ENCODE measurements at regions not wholly inside any gene's neighbourhood (a gene's known extent, or its start where the extent isn't known, plus 50 kb on each side); places are given as distances from the start of the nearest gene placed in this dataset.
"Not testable (repeated sequence)": the region's sequence is repeated elsewhere in the genome, so short reads cannot be mapped to it uniquely, and the experiment has no call there.

DNA sequence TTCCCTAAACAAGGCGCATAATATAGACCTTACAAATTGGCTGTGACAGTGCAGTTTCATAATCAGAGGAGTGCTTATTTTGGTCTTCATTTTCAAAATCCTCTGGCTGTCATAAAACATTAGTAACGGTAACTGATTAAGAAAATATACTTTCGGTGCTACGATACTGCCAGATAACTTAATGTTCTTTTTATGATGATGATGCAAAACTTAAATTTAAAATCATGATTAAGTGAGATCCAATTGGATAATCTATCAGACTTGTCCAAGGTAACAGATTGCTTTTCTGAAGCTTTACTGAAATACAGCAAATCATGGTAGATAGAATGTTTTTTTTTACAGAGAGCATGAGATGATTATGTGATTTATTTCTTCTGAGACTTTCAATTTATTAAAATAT is 364.2 kb upstream of the CNTN3 start:
- no peak for DNase-seq (ENCODE audit: low read depth)
- H3K27me3 ChIP-seq (replicated peaks; ENCODE audit: control insufficient read depth, insufficient read depth, low read length): no peaks in the 10 kb centered on the region

DNA sequence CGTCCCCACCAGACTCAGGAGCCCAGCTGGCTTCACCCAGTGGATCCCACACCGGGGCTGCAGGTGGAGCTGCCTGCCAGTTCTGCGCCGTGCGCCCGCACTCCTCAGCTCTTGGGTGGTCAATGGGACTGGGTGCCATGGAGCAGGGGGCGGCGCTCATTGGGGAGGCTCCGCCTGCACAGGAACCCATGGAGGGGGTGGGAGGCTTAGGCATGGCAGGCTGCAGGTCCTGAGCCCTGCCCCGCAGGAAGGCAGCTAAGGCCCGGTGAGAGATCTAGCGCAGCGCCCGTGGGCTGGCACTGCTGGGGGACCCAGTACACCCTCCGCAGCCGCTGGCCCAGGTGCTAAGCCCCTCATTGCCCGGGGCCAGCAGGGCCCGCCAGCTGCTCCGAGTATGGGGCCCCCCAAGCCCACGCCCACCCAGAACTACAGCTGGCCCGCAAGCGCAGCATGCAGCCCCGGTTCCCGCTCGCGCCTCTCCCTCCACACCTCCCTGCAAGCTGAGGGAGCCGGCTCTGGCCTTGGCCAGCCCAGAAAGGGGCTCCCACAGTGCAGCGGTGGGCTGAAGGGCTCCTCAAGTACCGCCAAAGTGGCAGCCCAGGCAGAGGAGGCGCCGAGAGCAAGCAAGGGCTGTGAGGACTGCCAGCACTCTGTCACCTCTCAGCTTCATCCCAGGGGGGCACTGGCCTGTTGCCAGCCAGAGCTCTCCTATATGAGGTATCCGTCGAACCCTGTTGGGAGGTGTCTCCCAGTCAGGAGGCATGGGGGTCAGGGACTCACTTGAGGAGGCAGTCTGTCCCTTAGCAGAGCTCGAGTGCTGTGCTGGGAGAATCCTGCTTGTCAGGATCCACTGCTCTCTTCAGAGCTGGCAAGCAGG is 370.8 kb upstream of the CNTN3 start:
- not testable (repeated sequence) for H3K36me3 ChIP-seq (ENCODE audit: control insufficient read depth, insufficient read depth, low read length, severe bottlenecking); H3K9ac ChIP-seq (ENCODE audit: low read length); H3K4me3 ChIP-seq (ENCODE audit: low read length); DNase-seq (ENCODE audit: low read depth); H3K9me3 ChIP-seq (ENCODE audit: control insufficient read depth, low read length); H3K27me3 ChIP-seq (replicated peaks; ENCODE audit: control insufficient read depth, insufficient read depth, low read length); H3K4me1 ChIP-seq (ENCODE audit: control insufficient read depth, insufficient read depth, low read length)

More for the DNA sequence above, 364.2 kb upstream of the CNTN3 start:
- Histone ChIP-seq H3K9me3 (ENCODE audit: control insufficient read depth, low read length) (no peaks in the 10 kb centered on the region), H3K36me3 (ENCODE audit: control insufficient read depth, insufficient read depth, low read length, severe bottlenecking) (no peaks in the 10 kb centered on the region), H3K4me1 (ENCODE audit: control insufficient read depth, insufficient read depth, low read length) (peaks cover 18% of the 10 kb centered on the region), H3K9ac (ENCODE audit: low read length) (no peak overlapping the region), H3K4me3 (ENCODE audit: low read length) (no peak overlapping the region)

DNA sequence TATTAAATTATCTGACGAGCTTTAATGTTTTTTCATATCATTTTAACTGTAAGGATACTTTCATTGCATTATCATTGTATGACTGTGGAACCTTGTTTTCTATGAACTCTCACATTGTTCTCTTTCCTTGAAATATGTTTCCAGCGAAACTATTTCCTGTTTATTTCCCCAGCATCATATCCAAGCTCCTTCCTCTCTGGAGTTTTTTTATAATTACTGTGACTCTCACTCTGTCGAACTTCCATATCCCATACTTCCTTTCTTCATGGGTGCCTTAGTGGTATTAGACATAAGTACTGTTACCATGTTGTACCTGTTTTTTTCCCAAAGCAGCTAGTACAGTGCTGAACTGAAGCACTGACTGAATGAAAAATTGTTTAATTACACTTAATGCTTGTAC is 373.6 kb upstream of the CNTN3 start:
- Histone ChIP-seq H3K9me3 (ENCODE audit: control insufficient read depth, low read length) (no peaks in the 10 kb centered on the region), H3K9ac (ENCODE audit: low read length) (no peak overlapping the region), H3K4me1 (ENCODE audit: control insufficient read depth, insufficient read depth, low read length) (no peaks in the 10 kb centered on the region), H3K4me3 (ENCODE audit: low read length) (no peak overlapping the region), H3K36me3 (ENCODE audit: control insufficient read depth, insufficient read depth, low read length, severe bottlenecking) (no peaks in the 10 kb centered on the region), H3K27me3 (replicated peaks; ENCODE audit: control insufficient read depth, insufficient read depth, low read length) (no peaks in the 10 kb centered on the region)
- DNase-seq (ENCODE audit: low read depth): no peak

DNA sequence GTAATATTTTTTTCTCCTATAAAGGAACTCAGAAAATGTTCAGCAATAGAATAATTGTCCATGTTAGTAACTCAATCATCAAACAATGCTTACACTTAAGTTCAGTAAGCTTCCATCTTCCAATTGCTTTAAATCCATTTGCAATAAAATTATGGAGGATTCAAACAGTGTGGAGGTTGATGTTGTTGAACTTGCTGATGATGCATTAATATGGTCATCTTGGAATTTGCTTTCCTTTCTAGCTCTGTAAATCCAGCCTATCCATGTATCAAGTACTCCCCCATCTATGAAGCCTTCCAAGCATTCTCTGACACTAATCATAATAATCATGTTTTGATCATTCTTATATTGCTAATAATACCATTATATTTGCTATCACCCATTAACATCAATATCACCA is 378.4 kb upstream of the CNTN3 start:
- Histone ChIP-seq H3K9me3 (ENCODE audit: control insufficient read depth, low read length) (no peaks in the 10 kb centered on the region), H3K36me3 (ENCODE audit: control insufficient read depth, insufficient read depth, low read length, severe bottlenecking) (no peaks in the 10 kb centered on the region), H3K27me3 (replicated peaks; ENCODE audit: control insufficient read depth, insufficient read depth, low read length) (peaks cover 9% of the 10 kb centered on the region), H3K4me1 (ENCODE audit: control insufficient read depth, insufficient read depth, low read length) (no peaks in the 10 kb centered on the region), H3K4me3 (ENCODE audit: low read length) (no peak overlapping the region), H3K9ac (ENCODE audit: low read length) (no peak overlapping the region)
- DNase-seq (ENCODE audit: low read depth): no peak

DNA sequence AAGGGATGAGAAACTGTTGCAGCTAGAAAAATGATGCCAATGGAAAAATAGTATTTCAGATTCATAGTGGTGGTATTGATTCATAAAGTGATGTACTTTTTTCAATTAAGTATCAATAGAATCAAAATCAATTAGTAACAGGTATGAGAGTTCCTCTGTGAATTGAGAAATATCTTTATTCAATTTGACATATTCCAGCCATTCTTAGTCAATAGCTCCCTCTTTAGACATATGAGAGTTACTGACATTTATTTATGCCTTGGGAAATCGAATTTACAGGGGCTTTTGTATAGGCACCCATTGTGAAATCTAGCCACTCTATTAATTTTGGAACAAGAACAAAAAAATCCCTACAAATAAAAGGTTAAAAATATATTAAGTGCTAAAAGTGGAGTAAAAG is 386.9 kb upstream of the CNTN3 start:
- Histone ChIP-seq H3K9ac (ENCODE audit: low read length) (no peak overlapping the region), H3K4me1 (ENCODE audit: control insufficient read depth, insufficient read depth, low read length) (no peaks in the 10 kb centered on the region), H3K9me3 (ENCODE audit: control insufficient read depth, low read length) (no peaks in the 10 kb centered on the region), H3K4me3 (ENCODE audit: low read length) (no peak overlapping the region), H3K27me3 (replicated peaks; ENCODE audit: control insufficient read depth, insufficient read depth, low read length) (peaks cover 1% of the 10 kb centered on the region), H3K36me3 (ENCODE audit: control insufficient read depth, insufficient read depth, low read length, severe bottlenecking) (no peaks in the 10 kb centered on the region)
- peak; percentile 7 for DNase-seq (ENCODE audit: low read depth)

GRCh38 chr3:75012791-75013331 is 398.4 kb upstream of the CNTN3 start:
- H3K9me3 ChIP-seq (ENCODE audit: control insufficient read depth, low read length): no peaks in the 10 kb centered on the region
- no peak overlapping the region for H3K9ac ChIP-seq (ENCODE audit: low read length)
- no peaks in the 10 kb centered on the region for H3K36me3 ChIP-seq (ENCODE audit: control insufficient read depth, insufficient read depth, low read length, severe bottlenecking)
- H3K27me3 ChIP-seq (replicated peaks; ENCODE audit: control insufficient read depth, insufficient read depth, low read length): peaks cover 4% of the 10 kb centered on the region
- H3K4me3 ChIP-seq (ENCODE audit: low read length): no peak overlapping the region
- no peaks in the 10 kb centered on the region for H3K4me1 ChIP-seq (ENCODE audit: control insufficient read depth, insufficient read depth, low read length)
- no peak for DNase-seq (ENCODE audit: low read depth)

DNA sequence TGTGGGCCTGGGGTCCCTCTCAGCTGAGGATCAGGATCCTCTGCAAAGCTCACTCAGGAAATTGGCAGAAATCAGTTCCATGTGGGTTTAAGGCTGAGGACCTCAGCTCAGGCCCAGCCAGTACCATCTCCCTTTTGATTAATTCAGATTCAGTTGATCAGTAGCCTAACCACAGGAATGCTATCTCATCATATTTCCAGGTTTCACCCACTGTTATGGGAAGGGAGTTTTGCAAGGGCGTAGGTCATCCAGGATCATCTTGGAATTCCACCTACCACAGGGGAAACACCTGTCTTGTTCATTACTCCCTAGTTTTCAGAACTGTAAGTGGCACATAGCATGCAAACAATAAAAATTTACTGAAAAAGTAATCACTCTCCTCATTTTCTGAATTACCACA is 399.5 kb upstream of the CNTN3 start:
- Histone ChIP-seq H3K36me3 (ENCODE audit: control insufficient read depth, insufficient read depth, low read length, severe bottlenecking) (no peaks in the 10 kb centered on the region), H3K27me3 (replicated peaks; ENCODE audit: control insufficient read depth, insufficient read depth, low read length) (peaks cover 4% of the 10 kb centered on the region), H3K9ac (ENCODE audit: low read length) (no peak overlapping the region), H3K4me1 (ENCODE audit: control insufficient read depth, insufficient read depth, low read length) (no peaks in the 10 kb centered on the region), H3K9me3 (ENCODE audit: control insufficient read depth, low read length) (no peaks in the 10 kb centered on the region), H3K4me3 (ENCODE audit: low read length) (no peak overlapping the region)
- no peak for DNase-seq (ENCODE audit: low read depth)

GRCh38 chr3:75015280-75015679 is 400.8 kb upstream of the CNTN3 start:
- no peak overlapping the region for H3K4me3 ChIP-seq (ENCODE audit: low read length)
- no peaks in the 10 kb centered on the region for H3K36me3 ChIP-seq (ENCODE audit: control insufficient read depth, insufficient read depth, low read length, severe bottlenecking)
- no peak for DNase-seq (ENCODE audit: low read depth)
- no peaks in the 10 kb centered on the region for H3K9me3 ChIP-seq (ENCODE audit: control insufficient read depth, low read length)
- peaks cover 4% of the 10 kb centered on the region for H3K27me3 ChIP-seq (replicated peaks; ENCODE audit: control insufficient read depth, insufficient read depth, low read length)
- H3K4me1 ChIP-seq (ENCODE audit: control insufficient read depth, insufficient read depth, low read length): no peaks in the 10 kb centered on the region
- H3K9ac ChIP-seq (ENCODE audit: low read length): no peak overlapping the region

- Histone ChIP-seq H3K36me3 (ENCODE audit: control insufficient read depth, insufficient read depth, low read length, severe bottlenecking) (no peaks in the 10 kb centered on the region), H3K4me1 (ENCODE audit: control insufficient read depth, insufficient read depth, low read length) (no peaks in the 10 kb centered on the region), H3K9ac (ENCODE audit: low read length) (no peak overlapping the region), H3K9me3 (ENCODE audit: control insufficient read depth, low read length) (no peaks in the 10 kb centered on the region), H3K4me3 (ENCODE audit: low read length) (no peak overlapping the region), H3K27me3 (replicated peaks; ENCODE audit: control insufficient read depth, insufficient read depth, low read length) (no peaks in the 10 kb centered on the region)
- DNase-seq (ENCODE audit: low read depth): no peak
Observed at GRCh38 chr3:75035146-75035545, 420.7 kb upstream of the CNTN3 start.

DNA sequence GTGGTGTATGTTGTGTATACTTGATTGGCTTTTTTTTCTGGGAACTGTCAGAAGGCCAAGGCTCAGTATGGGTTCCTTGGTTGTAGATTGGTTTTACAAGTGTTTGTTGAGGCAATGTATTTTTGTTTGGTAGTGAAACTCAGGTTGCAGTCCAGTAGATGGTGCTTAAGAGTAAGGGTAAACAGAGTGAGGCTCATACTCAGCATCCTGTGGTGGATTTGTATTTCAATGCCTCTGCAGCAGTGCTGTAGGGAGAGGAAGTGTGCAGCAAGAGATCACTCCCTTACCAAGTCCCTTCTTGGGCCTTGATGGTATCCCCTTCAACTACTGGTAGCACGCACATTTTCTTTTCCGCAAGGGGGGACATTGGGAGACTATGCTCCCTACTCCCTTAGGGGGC is 428.5 kb upstream of the CNTN3 start:
- Histone ChIP-seq H3K4me3 (ENCODE audit: low read length) (no peak overlapping the region), H3K9me3 (ENCODE audit: control insufficient read depth, low read length) (peaks cover 10% of the 10 kb centered on the region), H3K9ac (ENCODE audit: low read length) (no peak overlapping the region), H3K27me3 (replicated peaks; ENCODE audit: control insufficient read depth, insufficient read depth, low read length) (no peaks in the 10 kb centered on the region), H3K36me3 (ENCODE audit: control insufficient read depth, insufficient read depth, low read length, severe bottlenecking) (no peaks in the 10 kb centered on the region), H3K4me1 (ENCODE audit: control insufficient read depth, insufficient read depth, low read length) (no peaks in the 10 kb centered on the region)
- no peak for DNase-seq (ENCODE audit: low read depth)

DNA sequence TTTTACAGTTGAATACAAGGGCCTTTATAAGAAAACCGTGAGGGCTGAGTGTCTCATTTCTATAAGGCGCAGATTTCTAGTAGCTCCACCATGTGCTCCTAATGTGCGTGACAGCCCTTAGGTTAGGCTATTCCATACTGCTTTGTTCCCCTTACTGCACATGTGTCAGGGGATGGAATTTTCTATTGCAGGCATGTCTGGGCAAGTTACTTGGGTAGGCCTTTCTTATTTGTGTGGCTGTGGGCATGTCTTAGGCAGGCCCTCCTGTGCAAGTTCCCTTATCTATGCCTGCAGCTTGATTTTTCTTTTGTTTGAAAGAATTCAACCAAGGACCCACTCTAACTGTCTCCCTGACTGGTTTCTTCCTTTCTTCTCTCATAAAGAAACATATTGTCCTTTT is 434.2 kb upstream of the CNTN3 start:
- no peaks in the 10 kb centered on the region for H3K4me1 ChIP-seq (ENCODE audit: control insufficient read depth, insufficient read depth, low read length)
- H3K36me3 ChIP-seq (ENCODE audit: control insufficient read depth, insufficient read depth, low read length, severe bottlenecking): no peaks in the 10 kb centered on the region
- no peaks in the 10 kb centered on the region for H3K27me3 ChIP-seq (replicated peaks; ENCODE audit: control insufficient read depth, insufficient read depth, low read length)
- no peaks in the 10 kb centered on the region for H3K9me3 ChIP-seq (ENCODE audit: control insufficient read depth, low read length)
- DNase-seq (ENCODE audit: low read depth): no peak
- H3K9ac ChIP-seq (ENCODE audit: low read length): no peak overlapping the region
- H3K4me3 ChIP-seq (ENCODE audit: low read length): no peak overlapping the region

- no peaks in the 10 kb centered on the region for H3K36me3 ChIP-seq (ENCODE audit: control insufficient read depth, insufficient read depth, low read length, severe bottlenecking)
- no peaks in the 10 kb centered on the region for H3K27me3 ChIP-seq (replicated peaks; ENCODE audit: control insufficient read depth, insufficient read depth, low read length)
- H3K9me3 ChIP-seq (ENCODE audit: control insufficient read depth, low read length): no peaks in the 10 kb centered on the region
- H3K9ac ChIP-seq (ENCODE audit: low read length): no peak overlapping the region
- DNase-seq (ENCODE audit: low read depth): no peak
- H3K4me1 ChIP-seq (ENCODE audit: control insufficient read depth, insufficient read depth, low read length): no peaks in the 10 kb centered on the region
- H3K4me3 ChIP-seq (ENCODE audit: low read length): no peak overlapping the region
Observed at GRCh38 chr3:75049533-75049932, 435.1 kb upstream of the CNTN3 start.

Measured in adipocyte (in vitro differentiated cells).